B cell (primary cell): ENCODE measurements at regions not wholly inside any gene's neighbourhood (a gene's known extent, or its start where the extent isn't known, plus 50 kb on each side); places are given as distances from the start of the nearest gene placed in this dataset.

Experiments
- ATAC-seq: fragments of 200-7000 bp; cut with Tn5 transposase; one replicate; pipeline ENCODE4 v1.10.0; 2021; ENCODE audit warnings: low read depth, mild to moderate bottlenecking, moderate number of reproducible peaks, moderate library complexity
- CTCF ChIA-PET: fragments of 350-600 bp; sonication (Branson Sonifier 250); formaldehyde crosslinking; loops from one replicate; lab custom pipeline; 2021; ENCODE audit warnings: antibody characterized with exemption, inconsistent platforms; lab: Charles Lee
- POLR2A ChIA-PET: fragments of 350-600 bp; sonication (Branson Sonifier 250); formaldehyde crosslinking; loops from one replicate; lab custom pipeline; 2021; ENCODE audit warnings: antibody characterized with exemption; lab: Charles Lee
- DNase-seq: peaks from one replicate; pipeline ENCODE4 v3.0.0; 2013
- H2AFZ ChIP-seq: 2 replicates; pipeline ENCODE4 v1.6.1; 2012; ENCODE audit warnings: mild to moderate bottlenecking, low read depth, low read length; ENCODE audit not compliant: insufficient read depth, poor library complexity, severe bottlenecking
- H3K27ac ChIP-seq, 2 donors: 1 replicate in 1 of 2; 2 replicates in 1 of 2; pipeline ENCODE4 v1.5.1; 2012 to 2013; ENCODE audit warnings: low read length in 2 of 2, mild to moderate bottlenecking in 2 of 2, moderate library complexity in 1 of 2
- H3K27me3 ChIP-seq, 4 experiments: fragments of 200-600 bp in 1 of 4; sonication (generic) in 1 of 4; replicated peaks in 1 of 4; 1 replicate in 2 of 4; 2 replicates in 2 of 4; pipeline versions ENCODE4 v1.6.1 to v1.7.0; 2013 to 2016; ENCODE audit warnings: low read length in 3 of 4, mild to moderate bottlenecking in 2 of 4, mixed read lengths in 1 of 4, moderate library complexity in 1 of 4; ENCODE audit not compliant: insufficient read depth in 4 of 4, control insufficient read depth in 3 of 4; ENCODE audit errors: control extremely low read depth in 1 of 4
- H3K36me3 ChIP-seq, 2 experiments: replicated peaks in 1 of 2; 1 replicate in 1 of 2; 2 replicates in 1 of 2; pipeline versions ENCODE4 v1.6.1 to v1.7.1; 2013; ENCODE audit warnings: low read length in 1 of 2; ENCODE audit not compliant: insufficient read depth in 2 of 2, control insufficient read depth in 1 of 2; ENCODE audit errors: control extremely low read depth in 1 of 2, extremely low read depth in 1 of 2
- H3K4me1 ChIP-seq, 2 donors: fragments of 200-600 bp in 1 of 2; sonication (generic) in 1 of 2; 1 replicate in 1 of 2; 2 replicates in 1 of 2; pipeline versions ENCODE4 v1.5.1 to v1.6.1; 2013 to 2017; ENCODE audit warnings: low read length in 2 of 2; ENCODE audit not compliant: control insufficient read depth in 2 of 2, insufficient read depth in 2 of 2
- H3K4me2 ChIP-seq: replicated peaks from 2 replicates; pipeline ENCODE3; 2012; ENCODE audit warnings: mild to moderate bottlenecking, low read depth, low read length; ENCODE audit not compliant: poor library complexity, severe bottlenecking
- H3K4me3 ChIP-seq, 5 experiments: fragments of 200-600 bp in 1 of 5; sonication (generic) in 1 of 5; 1 replicate in 3 of 5; 2 replicates in 2 of 5; pipeline versions ENCODE4 v1.5.1 to v1.7.0; 2011 to 2016; ENCODE audit warnings: low read length in 4 of 5, mild to moderate bottlenecking in 4 of 5, low read depth in 2 of 5, control low read depth in 1 of 5, moderate library complexity in 1 of 5; ENCODE audit not compliant: insufficient read depth in 1 of 5; ENCODE audit errors: control extremely low read depth in 1 of 5, extremely low read depth in 1 of 5
- H3K79me2 ChIP-seq: fragments of 200-600 bp; sonication (generic); one replicate; pipeline ENCODE4 v1.6.0; 2016; ENCODE audit warnings: low read length; ENCODE audit not compliant: control insufficient read depth, insufficient read depth
- H3K9ac ChIP-seq: fragments of 200-600 bp; sonication (generic); 2 replicates; pipeline ENCODE4 v1.6.1; 2017; ENCODE audit warnings: mild to moderate bottlenecking, low read length, moderate library complexity
- H3K9me3 ChIP-seq, 3 donors: one replicate each; pipeline versions ENCODE4 v1.6.1 to v1.7.1; 2013; ENCODE audit warnings: low read length in 2 of 3; ENCODE audit not compliant: control insufficient read depth in 2 of 3, insufficient read depth in 1 of 3; ENCODE audit errors: control extremely low read depth in 1 of 3
- H4K20me1 ChIP-seq: 2 replicates; pipeline ENCODE4 v1.6.0; 2012; ENCODE audit warnings: mild to moderate bottlenecking, low read length; ENCODE audit not compliant: insufficient read depth, control insufficient read depth, poor library complexity, severe bottlenecking
- H3K27ac Mint-ChIP-seq: one replicate; pipeline ENCODE4 v1.8.0; 2021; ENCODE audit warnings: mixed read lengths
- H3K27me3 Mint-ChIP-seq: one replicate; pipeline ENCODE4 v1.8.0; 2021; ENCODE audit warnings: mixed read lengths
- H3K4me1 Mint-ChIP-seq: one replicate; pipeline ENCODE4 v1.8.0; 2021; ENCODE audit warnings: mixed read lengths
- H3K4me3 Mint-ChIP-seq: one replicate; pipeline ENCODE4 v1.8.0; 2021; ENCODE audit warnings: mixed read lengths
- H3K9me3 Mint-ChIP-seq: one replicate; pipeline ENCODE4 v1.8.0; 2022; ENCODE audit warnings: mixed read lengths; ENCODE audit not compliant: insufficient read depth
- EZH2 ChIP-seq: IDR thresholded peaks from 2 replicates; pipeline ENCODE4 v1.6.1; 2012; ENCODE audit warnings: borderline replicate concordance, low read depth, mild to moderate bottlenecking, moderate library complexity, low read length; ENCODE audit not compliant: insufficient read depth, poor library complexity, severe bottlenecking
- WGBS: methylation state at CpG from one replicate; pipeline ENCODE4 v1.1.5; 2013; ENCODE audit warnings: missing lambda C conversion rate; ENCODE audit not compliant: insufficient coverage; 5-methylcytosine and 5-hydroxymethylcytosine counted together
- intact Hi-C: fragments of 100-400 bp; cut with micrococcal nuclease; formaldehyde crosslinking; loops from one replicate; pipeline ENCODE4 v1.10.0; 2022
- TF ChIP-seq, protein P1 (sequence below): fragments of 200-600 bp; IDR thresholded peaks from one replicate; pipeline ENCODE4 v1.8.0; 2022; ENCODE audit warnings: antibody characterized with exemption, mild to moderate bottlenecking

DNA sequence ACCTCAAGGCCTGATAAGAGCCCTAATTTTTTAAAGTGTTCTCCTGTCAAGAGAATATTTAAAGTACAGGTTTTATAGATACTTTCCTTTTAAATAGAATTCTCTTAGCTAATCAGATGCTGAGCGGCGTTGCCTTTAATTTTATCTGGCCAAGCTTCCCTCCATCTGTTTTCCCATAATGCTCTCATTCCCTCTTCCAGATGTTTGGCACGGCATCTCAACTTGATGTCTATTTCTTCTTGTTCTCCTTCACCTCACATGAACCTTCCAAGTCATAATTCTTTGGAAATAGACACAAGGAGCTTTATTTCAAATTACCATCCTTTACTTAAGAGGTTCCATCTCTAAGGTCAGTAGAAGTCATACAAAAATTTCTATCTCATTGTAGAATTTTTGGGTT is 76.1 kb upstream of the CPO start:
- intact Hi-C loops, result no loop called here
- 96% methylated on average over 3 of the region's 3 CpGs for WGBS
- Histone ChIP-seq H3K9ac (no peak overlapping the region), H3K4me2 (no peak overlapping the region), H3K27me3 (no peaks in the 10 kb centered on the region), H2AFZ (no peak overlapping the region), H3K36me3 (no peaks in the 10 kb centered on the region), H3K79me2 (no peaks in the 10 kb centered on the region), H3K4me3 (no peak overlapping the region), H3K27ac (no peak overlapping the region), H3K9me3 (no peaks in the 10 kb centered on the region), H3K4me1 (no peaks in the 10 kb centered on the region), H4K20me1 (no peaks in the 10 kb centered on the region)
- DNase-seq (no peak), ATAC-seq (no peak)
- Mint-ChIP-seq H3K4me1 (peaks cover 5% of the 10 kb centered on the region), H3K4me3 (no peak overlapping the region), H3K9me3 (no peaks in the 10 kb centered on the region), H3K27ac (no peak overlapping the region), H3K27me3 (peaks cover 7% of the 10 kb centered on the region)
- POLR2A ChIA-PET, result no interaction called here
- CTCF ChIA-PET, result no interaction called here
- TF ChIP-seq, protein P1, sequence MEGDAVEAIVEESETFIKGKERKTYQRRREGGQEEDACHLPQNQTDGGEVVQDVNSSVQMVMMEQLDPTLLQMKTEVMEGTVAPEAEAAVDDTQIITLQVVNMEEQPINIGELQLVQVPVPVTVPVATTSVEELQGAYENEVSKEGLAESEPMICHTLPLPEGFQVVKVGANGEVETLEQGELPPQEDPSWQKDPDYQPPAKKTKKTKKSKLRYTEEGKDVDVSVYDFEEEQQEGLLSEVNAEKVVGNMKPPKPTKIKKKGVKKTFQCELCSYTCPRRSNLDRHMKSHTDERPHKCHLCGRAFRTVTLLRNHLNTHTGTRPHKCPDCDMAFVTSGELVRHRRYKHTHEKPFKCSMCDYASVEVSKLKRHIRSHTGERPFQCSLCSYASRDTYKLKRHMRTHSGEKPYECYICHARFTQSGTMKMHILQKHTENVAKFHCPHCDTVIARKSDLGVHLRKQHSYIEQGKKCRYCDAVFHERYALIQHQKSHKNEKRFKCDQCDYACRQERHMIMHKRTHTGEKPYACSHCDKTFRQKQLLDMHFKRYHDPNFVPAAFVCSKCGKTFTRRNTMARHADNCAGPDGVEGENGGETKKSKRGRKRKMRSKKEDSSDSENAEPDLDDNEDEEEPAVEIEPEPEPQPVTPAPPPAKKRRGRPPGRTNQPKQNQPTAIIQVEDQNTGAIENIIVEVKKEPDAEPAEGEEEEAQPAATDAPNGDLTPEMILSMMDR, result no peak
- no peak for TF ChIP-seq EZH2

DNA sequence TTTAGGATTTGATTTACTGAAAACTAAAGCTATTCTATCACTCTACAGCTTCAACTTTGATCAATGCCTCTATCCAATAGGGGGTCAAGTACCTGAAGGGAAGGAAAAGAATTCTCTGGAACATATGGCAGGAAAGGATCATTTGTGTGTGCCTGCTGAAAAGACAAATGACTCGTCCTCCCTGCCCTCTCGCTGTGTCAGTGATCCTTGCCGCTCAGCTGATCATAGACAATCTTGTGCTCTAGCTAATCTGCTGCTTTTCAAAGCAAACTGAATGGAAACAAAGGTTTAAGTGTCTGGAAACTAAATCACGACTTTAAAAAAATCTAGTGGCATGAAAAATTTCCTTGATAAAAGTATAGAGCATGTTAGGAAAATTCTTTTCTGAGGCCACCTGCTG is 75.6 kb upstream of the CPO start:
- peaks cover 7% of the 10 kb centered on the region for H3K27me3 Mint-ChIP-seq
- no peak overlapping the region for H3K27ac Mint-ChIP-seq
- Histone ChIP-seq H3K9me3 (no peaks in the 10 kb centered on the region), H2AFZ (no peak overlapping the region), H3K4me3 (no peak overlapping the region), H3K27me3 (no peaks in the 10 kb centered on the region), H3K4me1 (no peaks in the 10 kb centered on the region), H4K20me1 (no peaks in the 10 kb centered on the region), H3K36me3 (no peaks in the 10 kb centered on the region), H3K27ac (no peak overlapping the region), H3K4me2 (no peak overlapping the region), H3K9ac (no peak overlapping the region), H3K79me2 (no peaks in the 10 kb centered on the region)
- intact Hi-C loops, result no loop called here
- no peak for DNase-seq
- H3K9me3 Mint-ChIP-seq, result no peaks in the 10 kb centered on the region
- ChIA-PET CTCF (no interaction called here), POLR2A (no interaction called here)
- ATAC-seq, result no peak
- no peak for TF ChIP-seq EZH2
- TF ChIP-seq, protein P1, result no peak
- 98% methylated on average over 4 of the region's 4 CpGs for WGBS
- H3K4me1 Mint-ChIP-seq, result peaks cover 5% of the 10 kb centered on the region
- no peak overlapping the region for H3K4me3 Mint-ChIP-seq
